ENCODE measurements at regions not wholly inside any gene's neighbourhood (a gene's known extent, or its start where the extent isn't known, plus 50 kb on each side); places are given as distances from the start of the nearest gene placed in this dataset.

DNA sequence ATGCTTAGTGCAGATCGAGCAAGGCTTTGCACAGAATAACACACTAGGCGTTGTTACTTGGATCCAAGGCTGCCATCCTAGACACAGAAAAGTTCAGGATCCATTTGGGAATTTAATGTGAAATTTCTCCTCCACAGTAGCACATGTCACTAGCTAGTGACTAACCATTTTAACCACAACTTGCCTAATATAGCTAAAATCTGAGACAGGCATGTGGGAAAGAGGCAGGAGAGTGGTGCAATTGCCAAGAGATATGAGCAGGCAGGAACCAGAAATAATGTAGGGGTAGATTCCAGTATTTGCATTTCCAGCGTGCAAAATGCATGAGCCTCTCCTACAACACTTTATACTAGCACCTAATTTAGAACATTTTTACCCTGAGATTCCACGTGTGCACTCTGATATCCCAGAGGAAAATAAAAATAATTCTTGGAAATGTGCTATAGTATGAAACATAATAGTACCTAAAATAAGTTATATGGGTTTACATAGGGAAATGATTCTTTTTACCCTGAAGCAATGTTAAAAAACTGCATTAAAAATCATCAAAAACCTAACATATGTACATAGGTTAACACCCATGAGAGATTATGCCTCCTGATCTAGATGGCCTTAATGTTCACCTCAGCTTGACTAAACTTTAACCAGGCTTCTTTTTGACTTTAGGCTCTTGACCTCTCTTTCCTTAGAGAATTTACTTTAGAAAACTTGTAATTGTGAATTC lies 1230.6 kb upstream of the NUDT12 start:
- no peaks in the 10 kb centered on the region for H3K27me3 ChIP-seq
- no peaks in the 10 kb centered on the region for H3K9me3 ChIP-seq (ENCODE audit: low read depth)
- no peak overlapping the region for H3K27ac ChIP-seq
- H3K36me3 ChIP-seq: no peaks in the 10 kb centered on the region
- DNase-seq (ENCODE audit: low read depth in 1 of 2, low spot score in 1 of 2): peak in 1 of 2 donors; percentile 9
- H3K4me1 ChIP-seq (ENCODE audit: low read depth): no peaks in the 10 kb centered on the region
- no peak overlapping the region for H3K4me3 ChIP-seq
- TF ChIP-seq CTCF (IDR thresholded peaks at IDR 0.05; ENCODE audit: low read depth, low read length): no peak

- H3K4me3 ChIP-seq: no peak overlapping the region
- no peaks in the 10 kb centered on the region for H3K36me3 ChIP-seq
- TF ChIP-seq CTCF (IDR thresholded peaks at IDR 0.05; ENCODE audit: low read depth, low read length): no peak
- H3K4me1 ChIP-seq (ENCODE audit: low read depth): no peaks in the 10 kb centered on the region
- DNase-seq (ENCODE audit: low read depth in 1 of 2, low spot score in 1 of 2): no peak
- no peaks in the 10 kb centered on the region for H3K27me3 ChIP-seq
- H3K27ac ChIP-seq: no peak overlapping the region
- no peaks in the 10 kb centered on the region for H3K9me3 ChIP-seq (ENCODE audit: low read depth)
Observed at GRCh38 chr5:104789366-104789765, 1226.8 kb upstream of the NUDT12 start.

DNA sequence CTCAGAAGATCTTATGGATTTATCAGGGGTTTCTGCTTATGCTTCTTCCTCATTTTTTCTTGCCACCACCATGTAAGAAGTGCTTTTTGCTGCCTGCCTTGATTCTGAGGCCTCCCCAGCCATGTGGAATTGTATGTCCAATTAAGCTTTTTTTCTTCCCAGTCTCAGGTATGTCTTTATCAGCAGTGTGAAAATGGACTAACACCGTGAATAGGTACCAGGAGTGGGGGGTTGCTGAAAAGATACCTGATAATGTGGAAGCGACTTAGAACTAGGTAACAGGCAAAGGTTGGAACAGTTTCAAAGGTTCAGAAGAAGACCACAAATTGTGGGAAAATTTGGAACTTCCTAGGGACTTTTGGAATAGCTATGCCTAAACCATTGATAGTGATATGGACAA lies 1222.5 kb upstream of the NUDT12 start:
- no peaks in the 10 kb centered on the region for H3K36me3 ChIP-seq
- no peaks in the 10 kb centered on the region for H3K27me3 ChIP-seq
- H3K4me1 ChIP-seq (ENCODE audit: low read depth): no peaks in the 10 kb centered on the region
- no peak overlapping the region for H3K4me3 ChIP-seq
- no peak overlapping the region for H3K27ac ChIP-seq
- no peak for TF ChIP-seq CTCF (IDR thresholded peaks at IDR 0.05; ENCODE audit: low read depth, low read length)
- DNase-seq (ENCODE audit: low read depth in 1 of 2, low spot score in 1 of 2): no peak
- H3K9me3 ChIP-seq (ENCODE audit: low read depth): no peaks in the 10 kb centered on the region

DNA sequence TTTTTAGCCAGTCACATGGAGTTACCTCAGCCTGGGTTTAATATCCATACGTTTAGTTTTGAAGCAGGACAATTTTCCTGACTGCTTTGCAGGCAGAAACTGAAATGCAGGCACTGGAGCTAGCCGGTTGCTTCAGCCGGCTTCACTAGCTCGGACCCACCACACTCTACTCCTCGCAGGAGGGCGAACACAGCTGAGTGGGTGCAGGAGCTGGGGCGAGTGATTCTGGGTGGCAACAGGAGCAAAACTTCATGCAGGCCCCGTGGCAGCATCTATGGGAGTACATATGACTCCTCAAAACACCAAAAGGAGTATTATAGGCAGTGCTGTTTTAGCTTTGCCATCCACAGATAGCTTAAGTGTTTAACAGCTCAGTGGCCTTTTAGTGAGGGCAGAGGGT lies 1211.8 kb upstream of the NUDT12 start:
- Histone ChIP-seq H3K9me3 (ENCODE audit: low read depth) (no peaks in the 10 kb centered on the region), H3K4me1 (ENCODE audit: low read depth) (no peaks in the 10 kb centered on the region), H3K36me3 (no peaks in the 10 kb centered on the region), H3K4me3 (no peak overlapping the region), H3K27ac (no peak overlapping the region), H3K27me3 (no peaks in the 10 kb centered on the region)
- DNase-seq (ENCODE audit: low read depth in 1 of 2, low spot score in 1 of 2): no peak
- TF ChIP-seq CTCF (IDR thresholded peaks at IDR 0.05; ENCODE audit: low read depth, low read length): no peak

DNA sequence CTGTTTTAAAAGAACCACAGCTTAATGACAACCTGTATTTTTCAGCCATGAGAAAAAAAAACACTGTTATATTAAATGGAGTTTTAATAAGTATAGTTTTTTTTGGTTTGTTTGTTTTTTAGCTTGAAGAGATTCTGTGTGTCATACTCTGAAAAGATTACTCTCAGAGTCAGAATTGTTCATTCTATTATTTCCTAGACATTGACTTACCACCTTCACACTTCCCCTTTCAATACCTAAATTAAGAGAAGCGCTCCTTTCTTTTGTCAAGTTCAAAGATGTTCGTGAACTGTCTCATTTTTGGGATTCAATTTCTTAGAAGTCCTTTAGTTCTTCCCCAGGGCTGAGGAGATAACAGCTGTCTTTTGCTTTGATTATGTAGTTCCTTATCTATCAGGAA lies 1201.6 kb upstream of the NUDT12 start:
- H3K4me1 ChIP-seq (ENCODE audit: low read depth): no peaks in the 10 kb centered on the region
- no peak for DNase-seq (ENCODE audit: low read depth in 1 of 2, low spot score in 1 of 2)
- no peak overlapping the region for H3K4me3 ChIP-seq
- H3K36me3 ChIP-seq: no peaks in the 10 kb centered on the region
- H3K27me3 ChIP-seq: no peaks in the 10 kb centered on the region
- no peak overlapping the region for H3K27ac ChIP-seq
- TF ChIP-seq CTCF (IDR thresholded peaks at IDR 0.05; ENCODE audit: low read depth, low read length): no peak
- no peaks in the 10 kb centered on the region for H3K9me3 ChIP-seq (ENCODE audit: low read depth)
